Fibroblast of skin of left biceps (primary cell): ENCODE measurements at regions not wholly inside any gene's neighbourhood (a gene's known extent, or its start where the extent isn't known, plus 50 kb on each side); places are given as distances from the start of the nearest gene placed in this dataset.
"Not testable (repeated sequence)": the region's sequence is repeated elsewhere in the genome, so short reads cannot be mapped to it uniquely, and the experiment has no call there.

Experiments
- DNase-seq, 2 experiments: peaks; one replicate each; pipeline ENCODE4 v3.0.0-alpha.2; 2013; ENCODE audit warnings: low read depth in 2 of 2

- not testable (repeated sequence) for DNase-seq
Measured at GRCh38 chr21:5013455-5014304, 5507.7 kb upstream of the TPTE start.

DNA sequence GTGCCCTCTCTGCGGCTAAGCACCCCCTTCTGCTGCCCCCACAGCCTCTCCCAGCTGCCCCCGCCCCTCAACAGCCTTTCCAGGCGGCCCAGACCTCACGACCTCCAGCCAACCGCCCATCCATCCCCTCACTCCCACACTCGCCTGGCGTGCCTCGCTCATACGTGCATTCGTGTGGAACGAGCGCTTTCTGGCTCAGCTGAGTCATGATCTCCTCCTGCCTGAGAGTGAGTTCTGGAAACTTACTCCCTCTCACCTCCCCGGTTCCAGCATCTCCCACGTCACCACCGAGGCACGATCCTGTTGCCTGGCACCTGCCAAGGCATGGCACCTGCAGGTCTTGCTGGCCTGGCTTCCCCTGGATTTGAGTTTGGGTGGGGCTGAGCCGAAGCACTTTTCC is 5506.2 kb upstream of the TPTE start:
- not testable (repeated sequence) for DNase-seq

GRCh38 chr21:5019120-5019519 is 5502.3 kb upstream of the TPTE start:
- DNase-seq, result not testable (repeated sequence)

GRCh38 chr21:5021815-5022214 is 5499.6 kb upstream of the TPTE start:
- DNase-seq, result not testable (repeated sequence)

DNA sequence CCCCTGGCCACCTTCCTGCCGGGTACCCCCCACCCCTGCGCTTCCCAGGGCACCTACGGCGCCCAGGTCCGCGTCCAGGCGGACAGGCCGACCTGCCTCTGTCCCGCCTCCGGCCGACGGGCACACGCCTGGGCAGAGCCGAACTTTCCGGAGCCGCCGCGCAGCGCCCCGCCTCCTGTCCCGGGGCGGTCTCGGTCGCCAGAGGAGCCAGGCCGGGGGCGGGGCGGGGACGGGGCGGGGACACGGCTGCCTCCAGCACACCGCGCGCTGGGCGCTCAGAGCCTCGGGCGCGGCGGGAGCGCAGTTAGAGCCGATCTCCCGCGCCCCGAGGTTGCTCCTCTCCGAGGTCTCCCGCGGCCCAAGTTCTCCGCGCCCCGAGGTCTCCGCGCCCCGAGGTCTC is 5499.1 kb upstream of the TPTE start:
- DNase-seq, result not testable (repeated sequence)

DNA sequence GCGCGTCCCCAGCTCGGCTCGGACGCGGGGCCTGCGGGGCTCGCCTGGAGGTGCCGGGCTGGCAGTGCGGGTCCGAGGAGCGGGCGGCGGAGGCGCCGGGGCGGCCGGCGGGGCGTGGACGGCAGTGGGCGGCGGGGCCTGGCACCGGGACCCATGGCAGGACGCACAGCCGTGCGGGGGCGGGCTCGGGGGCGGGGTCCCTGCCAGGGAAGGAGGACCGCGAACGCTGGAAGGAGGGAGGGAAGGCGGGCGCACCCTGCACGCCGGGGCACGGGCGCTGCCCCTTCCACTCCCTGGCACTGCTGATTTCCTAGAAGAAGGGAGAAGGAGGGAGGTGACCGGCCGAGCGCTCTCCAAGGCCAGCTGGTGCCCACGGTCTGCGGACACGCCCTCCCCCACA is 5498.6 kb upstream of the TPTE start:
- not testable (repeated sequence) for DNase-seq

DNA sequence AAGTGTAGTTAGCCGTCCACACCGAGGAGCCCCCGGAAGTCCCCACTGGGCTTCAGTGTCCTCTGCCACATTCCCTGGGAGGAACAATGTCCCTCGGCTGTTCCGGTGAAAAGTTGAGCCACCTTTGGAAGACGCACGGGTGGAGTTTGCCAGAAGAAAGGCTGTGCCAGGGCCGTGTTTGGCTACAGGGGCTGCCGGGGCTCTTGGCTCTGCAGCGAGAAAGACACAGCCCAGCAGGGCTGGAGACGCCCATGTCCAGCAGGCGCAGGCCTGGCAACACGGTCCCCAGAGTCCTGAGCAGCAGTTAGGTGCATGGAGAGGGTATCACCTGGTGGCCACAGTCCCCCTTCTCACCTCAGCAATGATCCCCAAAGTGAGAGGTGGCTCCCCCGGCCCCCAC is 5486.2 kb upstream of the TPTE start:
- DNase-seq, result not testable (repeated sequence)

GRCh38 chr21:5035587-5035986 is 5485.8 kb upstream of the TPTE start:
- not testable (repeated sequence) for DNase-seq

DNA sequence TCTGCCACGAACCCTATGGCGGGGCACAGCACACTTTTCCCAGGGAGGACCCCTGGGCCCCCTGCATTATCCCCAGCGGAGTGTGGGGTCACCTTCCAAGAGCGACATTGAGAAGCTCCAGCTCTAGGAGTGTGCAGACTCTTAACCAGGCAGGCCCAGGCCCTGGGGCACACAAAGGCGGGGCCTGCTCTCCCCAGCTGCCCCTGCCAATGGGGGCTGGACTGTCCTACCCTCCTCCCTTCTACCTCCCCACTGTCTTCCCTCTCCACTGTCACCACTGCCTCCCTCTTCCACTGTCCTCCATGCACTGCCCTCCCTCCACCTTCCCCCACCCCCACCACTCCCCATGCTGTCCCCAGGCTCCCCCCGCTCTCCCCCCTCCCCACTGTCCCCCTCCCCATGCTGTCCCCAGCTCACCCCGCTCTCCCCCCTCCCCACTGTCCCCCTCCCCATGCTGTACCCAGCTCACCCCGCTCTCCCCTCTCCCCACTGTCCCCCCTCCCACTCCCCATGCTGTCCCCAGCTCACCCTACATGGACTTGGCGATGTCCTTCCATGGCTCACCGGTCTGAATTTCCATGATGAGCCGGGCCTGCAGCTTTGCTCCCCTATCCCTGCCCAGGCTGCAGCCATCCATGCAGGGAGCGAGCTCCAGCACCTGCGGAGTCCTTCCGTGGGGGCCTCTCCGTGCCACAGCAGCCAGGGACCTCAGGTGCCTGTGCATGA is 5483.6 kb upstream of the TPTE start:
- not testable (repeated sequence) for DNase-seq

DNA sequence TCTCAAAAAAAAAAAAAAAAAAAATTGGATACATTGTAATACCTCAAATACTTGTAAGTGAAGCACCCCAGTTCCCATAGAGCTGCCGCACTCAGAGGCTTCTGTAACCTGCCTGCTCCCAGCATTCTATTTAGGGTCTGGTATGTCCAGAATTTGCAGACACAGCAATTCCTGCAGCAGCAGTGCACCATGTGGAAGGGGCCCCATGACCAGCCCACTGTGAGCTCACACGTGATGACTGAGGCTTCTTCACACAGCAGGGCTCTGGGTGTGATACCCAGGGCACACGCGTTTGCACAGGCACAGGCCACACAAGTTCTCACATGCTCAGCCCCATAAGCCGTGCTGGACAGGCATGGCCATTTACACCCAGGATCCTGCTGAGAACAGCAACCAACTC is 5481.5 kb upstream of the TPTE start:
- DNase-seq, result not testable (repeated sequence)

GRCh38 chr21:5042583-5042982 is 5478.8 kb upstream of the TPTE start:
- not testable (repeated sequence) for DNase-seq

DNA sequence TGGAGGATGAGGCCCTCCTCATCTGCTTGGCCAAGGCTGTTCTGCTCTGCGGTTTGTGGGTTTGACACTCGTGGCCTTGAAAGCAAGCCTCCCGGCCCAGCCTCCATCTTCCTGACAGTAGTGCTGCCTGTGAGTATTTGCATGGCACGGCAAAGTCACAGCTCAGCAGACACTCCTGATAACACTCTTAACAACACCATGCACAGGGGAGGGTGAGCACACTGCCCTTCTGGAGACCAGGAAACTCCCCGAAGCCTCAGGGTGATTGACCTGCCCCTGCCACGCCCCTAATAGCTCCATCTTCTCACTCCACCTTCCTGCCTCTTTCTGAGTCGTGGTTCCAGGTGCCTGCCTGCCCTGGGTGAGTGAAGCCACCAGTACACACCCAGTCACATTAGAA is 5476.6 kb upstream of the TPTE start:
- DNase-seq, result not testable (repeated sequence)

DNA sequence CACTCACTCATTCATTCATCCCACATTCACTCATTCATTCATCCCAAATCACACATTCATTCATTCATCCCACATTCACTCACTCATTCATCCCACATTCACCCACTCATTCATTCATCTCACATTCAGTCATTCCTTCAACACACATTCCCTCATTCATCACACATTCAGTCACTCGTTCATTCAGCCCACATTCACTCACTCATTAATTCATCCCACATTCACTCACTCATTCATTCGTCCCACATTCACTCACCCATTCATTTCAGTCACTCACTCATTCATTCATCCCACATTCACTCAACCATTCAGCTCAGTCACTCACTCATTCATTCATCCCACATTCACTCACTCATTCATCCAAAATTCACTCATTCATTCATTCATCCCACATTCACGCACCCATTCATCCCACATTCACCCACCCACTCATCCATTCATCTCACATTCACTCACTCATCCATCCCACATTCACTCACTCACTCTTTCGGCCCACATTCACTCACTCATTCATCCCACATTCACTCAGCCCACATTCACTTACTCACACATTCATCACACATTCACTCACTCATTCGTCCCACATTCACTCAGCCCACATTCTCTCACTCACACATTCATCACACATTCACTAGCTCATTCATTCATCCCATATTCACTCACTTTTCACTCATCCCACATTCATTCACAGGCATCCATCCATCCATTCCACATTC is 5469.9 kb upstream of the TPTE start:
- not testable (repeated sequence) for DNase-seq

DNA sequence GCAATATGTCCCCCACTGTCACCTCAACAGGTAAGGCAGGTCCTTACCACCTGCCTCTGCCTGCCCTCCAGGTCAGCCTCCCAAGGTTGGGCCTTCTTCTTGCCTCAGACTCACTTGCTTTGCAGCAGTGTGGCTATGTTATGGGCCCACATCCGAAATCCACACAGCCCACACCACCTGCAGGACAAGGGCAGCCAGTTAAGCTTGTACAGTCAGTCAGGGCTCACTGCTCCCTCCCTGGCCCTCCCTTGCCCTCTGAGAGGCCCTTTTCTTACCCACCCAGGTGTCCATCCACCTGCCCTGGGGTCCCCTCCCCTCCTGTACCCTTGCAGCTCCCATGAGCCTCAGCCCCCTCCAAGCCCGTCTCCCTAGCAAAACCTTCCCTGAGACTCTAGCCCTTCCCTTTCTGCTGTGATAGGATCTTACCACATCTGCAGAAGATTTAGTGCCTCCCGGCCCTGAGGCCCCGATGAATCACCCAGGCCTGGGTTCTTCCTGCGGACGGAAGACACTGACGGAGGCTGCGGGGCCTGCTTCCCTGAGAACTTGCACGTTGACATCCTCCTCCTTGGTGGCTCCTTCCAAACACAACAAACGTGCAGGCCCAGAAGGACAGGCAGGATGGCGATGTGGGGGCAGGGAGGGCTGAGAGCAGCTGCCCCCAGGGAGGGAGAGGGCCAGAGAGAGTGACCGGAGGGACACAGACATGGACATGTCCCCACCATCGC is 5466.2 kb upstream of the TPTE start:
- DNase-seq, result not testable (repeated sequence)

DNA sequence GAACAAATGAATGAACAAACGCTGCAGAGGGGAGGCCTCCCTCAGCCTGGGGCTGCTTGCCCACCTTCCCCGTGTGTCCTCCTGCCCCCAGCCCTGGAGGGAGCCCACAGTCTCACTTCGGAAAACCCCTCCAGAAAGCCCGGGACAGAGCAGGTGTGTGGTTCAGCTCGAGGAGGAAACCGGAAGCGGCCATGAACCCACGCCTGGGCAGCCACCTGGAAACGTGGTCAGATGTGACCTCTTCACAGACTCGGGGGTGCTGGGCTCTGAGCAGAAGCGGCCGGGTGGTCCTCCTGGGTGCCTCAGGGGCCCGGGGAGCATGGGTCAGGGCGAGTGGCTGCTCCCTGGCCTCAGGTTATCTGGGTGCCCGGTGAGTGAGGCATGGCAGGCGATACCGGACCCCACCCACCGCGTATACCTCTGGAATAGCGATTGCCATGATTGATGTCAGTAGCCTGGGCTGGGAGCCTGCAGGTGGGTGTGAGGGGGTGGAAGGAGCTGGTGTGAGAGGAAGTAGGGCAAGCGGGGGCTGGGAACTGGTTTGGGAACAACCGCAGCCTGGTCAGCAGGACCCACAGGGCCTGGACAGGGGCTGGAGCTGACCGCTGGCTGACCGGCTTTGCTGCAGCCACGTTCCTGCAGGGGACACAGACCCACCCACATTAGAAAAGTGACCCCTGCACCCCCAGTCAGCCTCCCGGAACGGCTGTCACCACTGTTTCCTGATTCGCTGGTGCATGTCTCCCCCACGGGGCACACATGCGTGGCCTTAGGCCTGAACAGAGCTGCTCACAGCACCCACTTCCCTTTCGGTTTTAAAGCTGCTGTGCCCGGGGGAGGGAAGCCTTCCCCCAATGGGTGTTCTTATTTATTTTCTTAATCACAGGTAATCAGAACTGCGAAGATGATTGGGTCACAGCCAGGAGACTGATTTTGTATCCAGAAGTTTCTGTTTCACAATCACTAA is 5465.1 kb upstream of the TPTE start:
- not testable (repeated sequence) for DNase-seq

- not testable (repeated sequence) for DNase-seq
Measured at GRCh38 chr21:5057077-5057476, 5464.3 kb upstream of the TPTE start.

DNA sequence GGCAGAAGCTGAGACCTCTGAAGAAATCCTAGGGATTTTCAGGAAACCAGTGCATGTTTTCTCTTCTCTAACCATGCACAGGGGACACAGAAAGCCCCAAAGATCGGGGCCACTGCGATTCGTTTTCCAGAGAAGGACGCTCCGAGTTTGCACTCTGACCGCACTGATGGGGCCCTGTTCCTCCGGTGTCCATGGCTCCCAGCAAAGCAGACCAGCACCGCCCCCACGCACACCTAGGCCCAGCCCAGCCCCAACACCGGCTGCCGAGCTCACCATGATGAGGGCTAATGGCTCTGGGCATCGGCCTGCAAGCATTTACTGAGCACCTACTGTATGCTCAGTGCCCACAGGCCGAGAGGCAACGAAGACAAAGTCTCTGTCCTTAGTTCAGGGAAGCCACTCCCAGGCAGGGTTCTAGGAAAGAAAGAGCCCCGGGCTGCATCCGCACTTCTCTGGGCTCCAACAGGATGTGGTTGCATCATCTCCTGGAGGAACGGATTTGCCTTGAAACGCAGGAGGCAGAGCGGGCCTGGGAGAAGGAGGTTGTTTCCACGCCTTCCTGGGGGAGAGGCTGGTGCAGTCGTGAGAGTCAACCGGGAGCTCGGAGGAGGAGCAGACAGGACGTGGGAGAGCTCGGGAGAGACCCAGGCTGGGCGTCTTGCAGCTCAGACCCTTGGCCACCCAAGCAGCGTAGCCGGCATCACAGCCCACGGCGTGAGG is 5460.9 kb upstream of the TPTE start:
- not testable (repeated sequence) for DNase-seq

DNA sequence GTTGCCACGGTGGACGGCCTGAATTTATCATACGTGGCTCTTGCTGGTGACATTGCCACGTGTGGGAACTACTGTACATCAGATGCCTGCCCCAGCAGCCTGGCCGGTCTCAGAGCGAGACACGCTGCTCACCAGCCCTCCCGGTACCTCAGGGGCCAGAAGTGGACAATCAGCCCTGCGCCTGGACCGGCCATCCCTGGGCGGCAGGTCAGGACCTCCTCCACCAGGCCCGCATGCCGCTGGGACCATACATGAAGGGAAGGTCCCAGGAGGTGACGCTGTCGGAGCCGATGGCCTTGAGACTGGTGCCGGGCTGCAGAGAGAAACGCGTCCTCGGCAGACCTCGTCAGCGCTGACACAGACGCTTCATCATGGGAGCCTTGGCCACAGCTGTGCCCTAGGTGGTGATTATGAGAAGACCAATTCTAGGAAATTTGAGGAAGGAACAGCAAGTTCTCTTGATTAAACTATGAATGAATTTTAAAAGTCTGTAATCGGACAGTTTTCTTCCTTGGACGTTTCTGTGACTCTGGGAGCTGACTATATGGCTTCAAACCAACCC is 5456.7 kb upstream of the TPTE start:
- not testable (repeated sequence) for DNase-seq
